OCI-LY7 (cell line): ENCODE measurements at regions not wholly inside any gene's neighbourhood (a gene's known extent, or its start where the extent isn't known, plus 50 kb on each side); places are given as distances from the start of the nearest gene placed in this dataset.

Experiments used
- CTCF ChIP-seq: fragments of 200-600 bp; sonication (generic); conservative IDR thresholded peaks from 2 replicates; pipeline ENCODE4 v1.5.1; 2014; ENCODE audit warnings: mild to moderate bottlenecking, antibody characterized with exemption, low read length, moderate library complexity, mixed read lengths
- EZH2phosphoT487 ChIP-seq: fragments of 200-600 bp; sonication (generic); IDR thresholded peaks from 2 replicates; pipeline ENCODE4 v1.6.1; 2018; ENCODE audit warnings: low read depth, borderline replicate concordance, mild to moderate bottlenecking, mixed run types, antibody characterized with exemption, low read length, moderate library complexity, mixed read lengths

GRCh38 chr11:19448651-19449050 lies 207.9 kb upstream of the E2F8 start:
- TF ChIP-seq CTCF (no peak), EZH2phosphoT487 (no peak)
